GM23248 (cell line): ENCODE measurements at regions not wholly inside any gene's neighbourhood (a gene's known extent, or its start where the extent isn't known, plus 50 kb on each side); places are given as distances from the start of the nearest gene placed in this dataset.

Source experiments
- EZH2 ChIP-seq: fragments of 200-600 bp; sonication (generic); IDR thresholded peaks from 2 replicates; pipeline ENCODE4 v1.6.1; 2018; ENCODE audit warnings: antibody characterized with exemption, mild to moderate bottlenecking; ENCODE audit not compliant: insufficient read depth, poor library complexity, severe bottlenecking
- EZH2phosphoT487 ChIP-seq: fragments of 200-600 bp; sonication (generic); IDR thresholded peaks from 2 replicates; pipeline ENCODE4 v1.6.1; 2018; ENCODE audit warnings: antibody characterized with exemption, moderate library complexity, mild to moderate bottlenecking, low read depth; ENCODE audit not compliant: insufficient read depth

GRCh38 chr22:33221568-33221967 lies 163.4 kb upstream of the SYN3 start:
- TF ChIP-seq EZH2phosphoT487 (no peak), EZH2 (no peak)
